DOHH2 (cell line): ENCODE measurements at regions not wholly inside any gene's neighbourhood (a gene's known extent, or its start where the extent isn't known, plus 50 kb on each side); places are given as distances from the start of the nearest gene placed in this dataset.

Experiments
- H3F3A ChIP-seq: fragments of 200-600 bp; sonication (generic), shearing (Covaris generic); 2 replicates; pipeline ENCODE4 v1.6.0; 2016; ENCODE audit warnings: antibody characterized with exemption, mild to moderate bottlenecking; ENCODE audit not compliant: control insufficient read depth, insufficient read depth
- H3K27ac ChIP-seq: fragments of 200-600 bp; sonication (generic); 2 replicates; pipeline ENCODE4 v1.5.1; 2014; ENCODE audit warnings: low read depth, mild to moderate bottlenecking, low read length, moderate library complexity
- H3K27me3 ChIP-seq: fragments of 200-600 bp; sonication (generic); 2 replicates; pipeline ENCODE4 v1.6.1; 2014; ENCODE audit warnings: mild to moderate bottlenecking, low read length, mixed read lengths; ENCODE audit not compliant: control insufficient read depth
- H3K36me3 ChIP-seq: fragments of 200-600 bp; sonication (generic); 2 replicates; pipeline ENCODE4 v1.6.1; 2014; ENCODE audit warnings: mild to moderate bottlenecking, low read length, moderate library complexity, mixed read lengths; ENCODE audit not compliant: control insufficient read depth
- H3K4me1 ChIP-seq: fragments of 200-600 bp; sonication (generic); 2 replicates; pipeline ENCODE4 v1.6.1; 2014; ENCODE audit warnings: mild to moderate bottlenecking, low read length, mixed read lengths; ENCODE audit not compliant: control insufficient read depth
- H3K4me2 ChIP-seq: fragments of 200-600 bp; sonication (generic); 2 replicates; pipeline ENCODE4 v1.6.0; 2014; ENCODE audit warnings: mild to moderate bottlenecking, low read length, moderate library complexity
- H3K4me3 ChIP-seq: fragments of 200-600 bp; sonication (generic); 2 replicates; pipeline ENCODE4 v1.5.1; 2014; ENCODE audit warnings: mild to moderate bottlenecking, low read length, mixed read lengths
- H3K79me2 ChIP-seq: fragments of 200-600 bp; sonication (generic); 2 replicates; pipeline ENCODE4 v1.6.1; 2014; ENCODE audit warnings: mild to moderate bottlenecking, low read length, mixed read lengths; ENCODE audit not compliant: control insufficient read depth
- H3K9me2 ChIP-seq: fragments of 200-600 bp; sonication (generic); replicated peaks from 2 replicates; pipeline ENCODE4 v1.6.1; 2014; ENCODE audit warnings: mild to moderate bottlenecking, low read length, mixed read lengths; ENCODE audit not compliant: control insufficient read depth
- H3K9me3 ChIP-seq: fragments of 200-600 bp; sonication (generic); 2 replicates; pipeline ENCODE4 v1.6.1; 2014; ENCODE audit warnings: antibody characterized with exemption, low read length, mixed read lengths; ENCODE audit not compliant: control insufficient read depth, insufficient read depth
- H4K20me1 ChIP-seq: fragments of 200-600 bp; sonication (generic); 2 replicates; pipeline ENCODE4 v1.6.0; 2014; ENCODE audit warnings: low read depth, mild to moderate bottlenecking, antibody characterized with exemption, low read length, moderate library complexity; ENCODE audit not compliant: control insufficient read depth, insufficient read depth
- CTCF ChIP-seq: fragments of 200-600 bp; sonication (generic); IDR thresholded peaks from one replicate; pipeline ENCODE4 v1.5.1; 2014; ENCODE audit warnings: antibody characterized with exemption, mild to moderate bottlenecking, low read depth, low read length; ENCODE audit not compliant: poor library complexity, severe bottlenecking
- EZH2phosphoT487 ChIP-seq: fragments of 200-600 bp; sonication (generic); IDR thresholded peaks from 2 replicates; pipeline ENCODE4 v1.6.1; 2017; ENCODE audit warnings: borderline replicate concordance, mild to moderate bottlenecking, antibody characterized with exemption, low read length, moderate library complexity, mixed read lengths

DNA sequence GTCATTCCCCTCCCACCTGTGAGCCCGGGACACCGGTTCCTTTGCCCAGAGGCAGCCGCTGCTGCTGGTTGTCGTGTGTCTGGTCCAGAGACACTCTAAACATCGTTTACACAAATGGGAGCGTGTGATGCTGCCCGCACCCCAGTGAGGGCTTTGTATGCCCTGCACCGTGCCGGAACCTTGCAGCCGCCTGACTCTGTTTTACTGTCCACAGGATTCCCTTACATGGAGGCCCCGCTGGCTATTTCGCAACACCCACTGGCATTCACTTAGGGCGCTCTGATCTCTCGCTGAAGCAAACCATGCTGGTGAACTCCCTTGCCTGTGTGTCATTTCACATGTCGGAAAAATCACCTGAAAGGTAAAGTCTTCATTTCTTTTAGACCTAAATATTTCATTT is 100.8 kb upstream of the SLC6A6 start:
- no peak overlapping the region for H3K4me2 ChIP-seq
- no peaks in the 10 kb centered on the region for H3K79me2 ChIP-seq
- H3K36me3 ChIP-seq = no peaks in the 10 kb centered on the region
- H3K9me3 ChIP-seq = no peaks in the 10 kb centered on the region
- H3F3A ChIP-seq = no peaks in the 10 kb centered on the region
- no peaks in the 10 kb centered on the region for H4K20me1 ChIP-seq
- H3K4me1 ChIP-seq = no peaks in the 10 kb centered on the region
- no peaks in the 10 kb centered on the region for H3K9me2 ChIP-seq
- no peak overlapping the region for H3K4me3 ChIP-seq
- TF ChIP-seq EZH2phosphoT487 (no peak), CTCF (no peak)
- no peak overlapping the region for H3K27ac ChIP-seq
- peaks cover 13% of the 10 kb centered on the region; the same call in 1 of the 2 replicates for H3K27me3 ChIP-seq

DNA sequence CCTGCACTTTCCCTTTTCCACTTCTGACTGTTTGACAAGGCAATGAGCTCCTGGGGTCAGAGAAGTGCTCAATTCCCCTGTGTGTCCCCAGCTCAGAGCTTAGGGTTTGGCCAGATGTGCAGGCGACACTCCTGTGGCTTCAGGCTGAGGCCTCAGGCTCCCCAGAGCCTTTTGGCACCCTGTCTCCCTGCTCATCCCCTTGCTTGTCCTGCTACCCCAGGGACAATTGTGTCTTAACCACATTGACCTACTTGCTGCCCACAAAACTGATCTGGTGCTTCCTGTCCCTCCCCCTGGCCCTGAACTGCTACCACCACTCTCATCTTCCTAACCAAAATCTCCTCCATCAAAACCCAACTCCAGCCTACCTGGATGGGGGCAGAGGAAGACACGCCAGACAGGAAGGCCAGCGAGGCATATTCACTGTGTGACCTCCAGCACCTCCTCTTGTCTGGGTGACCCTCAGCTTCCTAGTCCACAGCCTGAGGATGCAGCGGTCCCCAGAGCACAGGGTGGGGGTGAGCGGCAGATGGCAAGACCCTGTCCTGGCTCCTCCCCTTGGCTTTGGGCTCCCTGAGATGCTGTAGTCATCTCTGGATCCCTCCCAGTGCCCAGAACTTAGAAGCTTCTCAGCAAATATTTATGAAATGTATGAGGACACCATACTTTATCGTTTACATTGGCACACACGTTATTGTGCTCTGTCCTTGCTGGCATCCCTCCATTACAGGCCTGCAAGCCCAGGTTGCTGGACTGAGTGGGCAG is 98.9 kb upstream of the SLC6A6 start:
- H3K36me3 ChIP-seq = no peaks in the 10 kb centered on the region
- no peaks in the 10 kb centered on the region for H3K4me1 ChIP-seq
- no peaks in the 10 kb centered on the region for H3K9me2 ChIP-seq
- no peaks in the 10 kb centered on the region for H3K9me3 ChIP-seq
- TF ChIP-seq CTCF (no peak), EZH2phosphoT487 (no peak)
- peaks cover 19% of the 10 kb centered on the region for H3K27me3 ChIP-seq
- no peak overlapping the region for H3K27ac ChIP-seq
- no peaks in the 10 kb centered on the region for H3K79me2 ChIP-seq
- no peaks in the 10 kb centered on the region for H3F3A ChIP-seq
- H3K4me2 ChIP-seq = no peak overlapping the region
- no peaks in the 10 kb centered on the region for H4K20me1 ChIP-seq
- H3K4me3 ChIP-seq = no peak overlapping the region

DNA sequence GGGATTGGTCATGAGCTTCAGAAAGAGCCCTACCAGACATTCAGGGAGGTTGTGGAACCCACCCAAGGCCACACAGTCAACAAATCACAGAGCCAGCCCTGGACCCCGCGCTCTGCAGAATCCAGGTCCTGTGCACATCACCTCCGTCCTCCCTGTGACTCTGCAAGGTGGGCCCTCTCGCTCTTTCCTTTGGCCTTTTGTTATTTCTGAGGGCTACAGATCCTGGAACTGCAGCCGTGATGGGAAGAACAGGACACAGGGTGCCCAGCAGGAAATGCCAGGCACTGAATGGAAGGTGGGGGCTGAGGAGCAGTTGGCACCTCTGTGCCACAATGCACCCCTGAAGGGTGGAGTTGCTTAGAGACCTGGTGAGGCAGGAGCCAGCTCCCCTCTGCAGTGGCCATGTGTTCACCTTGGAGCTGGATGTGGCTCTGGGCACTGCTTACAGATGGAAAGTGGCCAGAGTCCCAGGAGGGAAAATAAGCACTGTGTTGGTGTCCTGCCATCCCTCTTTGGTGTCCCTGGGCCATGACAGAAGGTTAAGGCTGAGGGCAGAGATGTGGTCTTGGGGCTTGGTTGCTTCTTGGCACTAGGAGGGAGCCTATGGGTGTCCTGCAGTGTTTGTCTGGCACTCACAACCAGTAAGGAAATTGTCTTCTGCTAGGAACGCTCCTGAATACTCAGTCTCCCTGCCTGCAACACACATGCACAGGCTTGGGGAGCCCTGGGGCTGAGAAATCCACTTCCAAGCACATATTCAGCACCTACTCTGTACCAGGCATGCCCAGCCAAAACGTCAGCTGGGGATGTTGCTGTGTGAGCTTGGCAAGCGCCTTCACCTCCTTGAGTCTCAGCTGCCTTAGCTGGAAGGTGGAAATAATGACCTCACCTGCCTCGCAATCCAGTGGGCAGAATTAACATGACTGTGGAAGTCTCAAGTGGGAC is 98.0 kb upstream of the SLC6A6 start:
- Histone ChIP-seq H3K9me2 (no peaks in the 10 kb centered on the region), H3F3A (no peaks in the 10 kb centered on the region), H3K9me3 (no peaks in the 10 kb centered on the region), H3K79me2 (no peaks in the 10 kb centered on the region), H3K4me1 (no peaks in the 10 kb centered on the region), H4K20me1 (no peaks in the 10 kb centered on the region), H3K27ac (no peak overlapping the region), H3K4me3 (no peak overlapping the region), H3K27me3 (peaks cover 23% of the 10 kb centered on the region), H3K36me3 (no peaks in the 10 kb centered on the region), H3K4me2 (no peak overlapping the region)
- TF ChIP-seq EZH2phosphoT487 = no peak
- no peak for TF ChIP-seq CTCF
